ENCODE measurements at regions not wholly inside any gene's neighbourhood (a gene's known extent, or its start where the extent isn't known, plus 50 kb on each side); places are given as distances from the start of the nearest gene placed in this dataset.
"Not testable (repeated sequence)": the region's sequence is repeated elsewhere in the genome, so short reads cannot be mapped to it uniquely, and the experiment has no call there.

DNA sequence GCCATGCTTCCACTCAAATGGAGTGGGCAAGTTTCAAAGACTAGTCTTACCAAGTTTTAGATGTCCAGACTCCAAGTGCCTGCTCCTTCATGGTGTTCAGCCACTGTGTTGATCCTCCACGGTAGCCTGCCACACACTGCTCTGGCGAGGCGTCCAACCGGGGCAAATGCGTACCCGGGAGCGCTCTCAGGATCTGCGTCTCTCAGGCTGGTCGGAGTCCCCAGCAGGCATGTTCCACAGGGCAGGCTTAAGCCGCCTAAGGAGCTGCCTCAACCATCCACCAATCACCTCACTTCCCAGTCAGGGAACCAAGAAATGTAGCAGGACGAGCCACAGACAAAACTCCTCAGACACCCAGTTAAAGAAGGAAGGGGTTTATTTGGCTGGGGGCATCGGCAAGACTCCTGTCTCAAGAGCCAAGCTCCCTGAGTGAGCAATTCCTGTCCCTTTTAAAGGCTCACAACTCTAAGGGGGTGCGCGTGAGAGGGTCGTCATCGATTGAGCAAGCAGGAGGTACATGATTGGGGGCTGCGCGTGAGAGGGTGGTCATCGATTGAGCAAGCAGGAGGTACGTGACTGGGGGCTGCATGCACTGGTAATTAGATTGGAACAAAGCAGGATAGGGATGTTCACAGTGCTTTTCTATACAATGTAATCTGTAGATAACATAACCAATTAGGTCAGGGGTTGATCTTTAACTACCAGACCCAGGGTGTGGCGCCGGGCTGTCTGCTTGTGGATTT, 816.2 kb downstream of the TRIB2 start:
- BruUV-seq (replicated peaks); FAIRE-seq; CTCF ChIA-PET: not testable (repeated sequence)

GRCh38 chr2:13533524-13533922, 816.8 kb downstream of the TRIB2 start:
- Histone ChIP-seq H3K4me2 (ENCODE audit: insufficient read depth, low read length) (no peak overlapping the region), H3K79me2 (ENCODE audit: control insufficient read depth, insufficient read depth, low read length) (no peaks in the 10 kb centered on the region), H3K27ac (ENCODE audit: insufficient read depth, low read depth, low read length) (no peak overlapping the region), H3K4me1 (ENCODE audit: control insufficient read depth, extremely low read depth, insufficient read depth, low read length) (no peaks in the 10 kb centered on the region), H3K9ac (replicated peaks; ENCODE audit: extremely low read depth, insufficient read depth, low read length) (no peak overlapping the region), H3K9me1 (replicated peaks; ENCODE audit: control insufficient read depth, extremely low read depth, insufficient read depth, low read length) (no peaks in the 10 kb centered on the region), H3K36me3 (ENCODE audit: control insufficient read depth in 2 of 2, extremely low read depth in 1 of 2, insufficient read depth in 2 of 2, low read length in 2 of 2) (no peaks in the 10 kb centered on the region), H3K4me3 (replicated peaks in 1 of 3; ENCODE audit: insufficient read depth in 1 of 3, low read depth in 1 of 3, low read length in 3 of 3) (no peak overlapping the region), H4K20me1 (replicated peaks; ENCODE audit: control insufficient read depth, extremely low read depth, insufficient read depth, low read length) (no peaks in the 10 kb centered on the region), H2AFZ (ENCODE audit: low read depth, low read length) (no peak overlapping the region), H3K27me3 (ENCODE audit: control insufficient read depth in 2 of 2, insufficient read depth in 2 of 2, low read length in 2 of 2) (no peaks in the 10 kb centered on the region), H3K9me3 (replicated peaks; ENCODE audit: control insufficient read depth, insufficient read depth, low read length) (peaks cover 2% of the 10 kb centered on the region)
- dilution Hi-C loops (cut with MboI; ENCODE audit: extremely low pct_ligation_motif_present, low sequenced_read_pairs) (no loop called here), intact Hi-C loops (cut with micrococcal nuclease) (no loop called here)
- FAIRE-seq (no peak), DNase-seq (ENCODE audit: low read depth, low spot score) (no peak)
- ChIA-PET CTCF (no interaction called here), POLR2A (no interaction called here)
- BruUV-seq (replicated peaks), result no TSS peak
- TF ChIP-seq POLR2A (IDR thresholded peaks at IDR 0.05; ENCODE audit: low read depth, low read length) (no peak), MYC (IDR thresholded peaks at IDR 0.05; ENCODE audit: low read depth, low read length) (no peak), JUN (IDR thresholded peaks at IDR 0.05; ENCODE audit: borderline replicate concordance, insufficient read depth, insufficient read length, low read depth) (no peak), EZH2 (IDR thresholded peaks at IDR 0.05; ENCODE audit: borderline replicate concordance, low read depth, low read length, severe bottlenecking) (no peak), POLR2AphosphoS5 (IDR thresholded peaks at IDR 0.05; ENCODE audit: insufficient read depth, low read depth, low read length) (no peak), CTCF (IDR thresholded peaks at IDR 0.05; ENCODE audit: extremely low read depth in 1 of 2, insufficient read depth in 1 of 2, low read depth in 1 of 2, low read length in 2 of 2) (no peak), GATA2 (IDR thresholded peaks at IDR 0.05; ENCODE audit: insufficient read depth, insufficient read length, low read depth, low read length) (no peak), FOS (IDR thresholded peaks at IDR 0.05; ENCODE audit: borderline replicate concordance, insufficient read depth, low read length) (no peak)
- TF ChIP-seq, protein P1, sequence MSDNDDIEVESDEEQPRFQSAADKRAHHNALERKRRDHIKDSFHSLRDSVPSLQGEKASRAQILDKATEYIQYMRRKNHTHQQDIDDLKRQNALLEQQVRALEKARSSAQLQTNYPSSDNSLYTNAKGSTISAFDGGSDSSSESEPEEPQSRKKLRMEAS (IDR thresholded peaks at IDR 0.05; ENCODE audit: insufficient read depth, insufficient read length), result no peak

More for the DNA sequence above, 816.2 kb downstream of the TRIB2 start:
- H3K9ac ChIP-seq (replicated peaks; ENCODE audit: extremely low read depth, insufficient read depth, low read length); H2AFZ ChIP-seq (ENCODE audit: low read depth, low read length); H3K9me1 ChIP-seq (replicated peaks; ENCODE audit: control insufficient read depth, extremely low read depth, insufficient read depth, low read length); H3K27ac ChIP-seq (ENCODE audit: insufficient read depth, low read depth, low read length); H3K4me1 ChIP-seq (ENCODE audit: control insufficient read depth, extremely low read depth, insufficient read depth, low read length); H3K27me3 ChIP-seq (ENCODE audit: control insufficient read depth in 2 of 2, insufficient read depth in 2 of 2, low read length in 2 of 2); intact Hi-C loops (cut with micrococcal nuclease); H3K9me3 ChIP-seq (replicated peaks; ENCODE audit: control insufficient read depth, insufficient read depth, low read length); H3K4me2 ChIP-seq (ENCODE audit: insufficient read depth, low read length); POLR2A ChIA-PET; H3K4me3 ChIP-seq (replicated peaks in 1 of 3; ENCODE audit: insufficient read depth in 1 of 3, low read depth in 1 of 3, low read length in 3 of 3); H3K79me2 ChIP-seq (ENCODE audit: control insufficient read depth, insufficient read depth, low read length); DNase-seq (ENCODE audit: low read depth, low spot score); H3K36me3 ChIP-seq (ENCODE audit: control insufficient read depth in 2 of 2, extremely low read depth in 1 of 2, insufficient read depth in 2 of 2, low read length in 2 of 2); H4K20me1 ChIP-seq (replicated peaks; ENCODE audit: control insufficient read depth, extremely low read depth, insufficient read depth, low read length); dilution Hi-C loops (cut with MboI; ENCODE audit: extremely low pct_ligation_motif_present, low sequenced_read_pairs): not testable (repeated sequence)

Measured in endothelial cell of umbilical vein (primary cell).